Hematopoietic multipotent progenitor cell treated with erythropoietin and hydrocortisone succinate and interleukin-3 and kit ligand, for 8 days (in vitro differentiated cells): ENCODE measurements at regions not wholly inside any gene's neighbourhood (a gene's known extent, or its start where the extent isn't known, plus 50 kb on each side); places are given as distances from the start of the nearest gene placed in this dataset.

Source experiments
- DNase-seq: peaks from one replicate; pipeline ENCODE4 v3.0.0-alpha.2; 2015

- no peak for DNase-seq
Observed at GRCh38 chr15:46120713-46121112, 485.9 kb downstream of the SQOR start.

- DNase-seq, result no peak
Observed at GRCh38 chr15:46121441-46121840, 486.6 kb downstream of the SQOR start.

- no peak for DNase-seq
Observed at GRCh38 chr15:46126581-46126980, 491.8 kb downstream of the SQOR start.

DNA sequence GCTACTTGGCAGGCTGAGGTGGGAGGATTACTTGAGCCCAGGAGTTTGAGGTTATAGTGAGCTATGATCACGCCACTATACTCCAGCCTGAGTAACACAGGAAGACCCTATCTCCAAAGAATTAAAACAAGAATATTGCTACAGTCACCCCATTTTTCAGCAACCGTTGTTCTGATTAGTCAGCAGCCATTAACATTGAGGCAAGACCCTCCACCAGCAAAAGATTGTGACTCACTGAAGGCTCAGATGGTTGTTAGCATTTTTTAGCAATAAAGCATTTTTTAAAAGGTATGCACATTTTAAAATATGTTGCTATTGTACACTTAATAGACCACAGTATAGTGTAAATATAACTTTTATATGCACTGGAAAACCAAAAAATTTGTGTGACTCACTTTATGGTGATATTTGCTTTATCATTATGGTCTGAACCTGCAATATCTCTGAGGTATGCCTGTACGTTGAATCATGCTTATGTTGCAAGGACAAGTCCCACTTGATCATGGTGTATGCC lies 492.6 kb downstream of the SQOR start:
- no peak for DNase-seq

DNA sequence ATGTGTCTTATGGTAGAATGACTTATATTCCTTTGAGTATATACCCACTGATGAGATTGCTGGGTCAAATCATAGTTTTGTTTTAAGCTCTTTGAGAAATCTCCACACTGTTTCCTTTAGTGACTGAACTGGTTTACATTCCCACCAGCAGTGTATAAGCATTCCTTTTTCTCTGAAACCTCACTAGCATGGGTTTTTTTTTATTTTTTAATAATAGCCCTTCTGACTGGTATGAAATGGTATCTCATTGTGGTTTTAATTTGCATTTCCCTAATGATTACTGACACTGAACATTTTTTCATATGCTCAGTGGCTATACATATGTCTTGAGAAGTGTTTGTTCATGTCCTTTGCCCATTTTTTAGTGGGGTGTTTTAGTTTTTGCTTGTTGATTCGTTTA lies 494.3 kb downstream of the SQOR start:
- no peak for DNase-seq

GRCh38 chr15:46131876-46132275 lies 497.0 kb downstream of the SQOR start:
- DNase-seq, result no peak

DNA sequence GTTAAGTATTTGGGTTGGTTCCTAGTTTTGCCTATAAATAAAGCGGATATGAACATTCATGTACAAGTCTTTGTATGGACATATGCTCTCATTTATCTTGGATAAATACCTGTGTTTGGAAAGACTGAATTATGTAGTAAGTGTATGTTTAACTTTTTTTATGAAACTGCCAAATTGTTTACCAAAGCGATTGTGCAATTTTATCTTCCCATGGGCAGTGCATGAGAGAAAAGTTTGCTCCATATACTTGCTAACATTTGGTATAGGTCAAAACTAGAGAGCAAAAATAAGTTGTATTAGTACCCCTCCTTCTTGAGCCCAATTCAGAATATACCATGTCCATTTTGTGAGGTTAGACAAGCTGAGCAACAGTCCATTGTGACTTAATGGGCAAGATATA lies 502.6 kb downstream of the SQOR start:
- no peak for DNase-seq

DNA sequence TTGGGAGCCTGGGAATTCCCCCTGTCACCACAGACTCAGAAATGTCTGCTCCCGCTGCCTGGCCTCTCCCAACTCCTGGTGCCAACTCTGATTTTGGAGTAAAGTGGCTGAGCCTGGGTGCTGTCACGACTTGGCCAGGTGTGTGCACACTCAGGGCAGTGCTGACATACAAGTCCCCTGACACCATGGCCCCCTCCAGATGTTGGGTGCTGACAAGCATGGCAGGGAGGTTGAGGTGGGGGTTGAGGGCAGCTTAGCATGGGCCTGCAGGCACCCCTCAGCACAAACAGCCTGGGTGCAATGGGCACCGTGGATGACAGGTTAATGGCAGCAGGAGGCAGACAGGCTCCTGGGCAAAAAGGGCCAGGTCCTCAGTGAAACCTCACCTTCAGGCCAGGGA lies 511.2 kb downstream of the SQOR start:
- DNase-seq, result no peak

- DNase-seq, result no peak
Observed at GRCh38 chr15:46146915-46147314, 512.1 kb downstream of the SQOR start.

- no peak for DNase-seq
Observed at GRCh38 chr15:46151786-46152185, 517.0 kb downstream of the SQOR start.

DNA sequence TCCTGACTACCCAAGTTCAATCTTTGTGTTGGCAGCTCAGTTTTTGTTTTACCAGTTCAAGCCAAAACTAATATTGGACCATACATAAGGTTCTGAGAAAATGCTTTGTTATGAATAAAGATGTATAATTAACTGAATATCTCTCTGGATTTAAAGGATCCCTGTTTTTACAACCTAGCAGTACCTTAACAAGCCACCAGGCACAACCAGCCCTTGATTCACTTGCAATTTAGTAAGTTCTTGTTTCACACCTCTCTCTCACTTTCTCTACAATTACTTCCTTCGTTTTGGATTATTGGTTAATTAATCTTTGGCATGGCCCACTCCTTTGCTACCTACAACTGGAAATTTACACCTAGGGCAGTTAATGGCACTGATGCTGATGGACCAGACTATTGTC lies 531.9 kb downstream of the SQOR start:
- no peak for DNase-seq

GRCh38 chr15:46170326-46170725 lies 535.5 kb downstream of the SQOR start:
- no peak for DNase-seq

GRCh38 chr15:46174122-46174521 lies 539.3 kb downstream of the SQOR start:
- no peak for DNase-seq

DNA sequence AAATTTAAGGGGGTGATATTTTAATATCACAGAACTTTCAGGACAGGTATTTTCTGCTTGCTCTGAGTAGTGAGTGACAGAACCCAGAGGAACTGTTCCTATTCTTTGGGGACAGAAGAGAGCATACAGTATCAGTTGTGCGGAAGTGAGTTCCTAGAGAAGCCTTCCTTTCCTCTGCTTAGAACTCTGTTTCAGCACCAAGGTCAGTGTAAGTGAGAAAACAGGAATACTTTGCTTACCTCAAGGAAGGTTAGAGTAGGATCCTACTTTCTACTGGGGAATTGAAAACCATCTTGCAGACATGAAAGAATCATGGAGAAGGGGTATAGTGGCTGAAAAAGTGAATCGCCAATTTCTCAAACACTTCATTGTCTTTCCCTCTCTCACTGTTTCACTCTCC lies 542.4 kb downstream of the SQOR start:
- no peak for DNase-seq

DNA sequence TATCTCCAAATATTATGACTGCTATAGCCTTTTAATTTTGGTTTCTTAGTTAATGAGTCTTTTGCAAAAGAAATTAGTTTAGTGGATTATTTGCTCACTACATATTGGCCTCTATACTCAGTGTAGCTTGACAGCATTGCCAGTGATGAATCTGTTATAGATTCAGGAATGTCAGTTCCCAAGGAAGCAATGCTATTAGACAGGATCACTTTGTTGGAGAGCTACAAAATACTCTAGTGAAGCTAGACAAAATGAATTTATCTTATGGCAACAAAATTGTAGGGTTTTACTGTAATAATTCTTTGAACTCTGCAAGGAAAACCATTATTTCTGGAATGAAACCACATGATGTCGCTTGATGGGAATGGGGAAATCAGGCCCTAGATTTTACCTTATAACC lies 543.3 kb downstream of the SQOR start:
- no peak for DNase-seq

DNA sequence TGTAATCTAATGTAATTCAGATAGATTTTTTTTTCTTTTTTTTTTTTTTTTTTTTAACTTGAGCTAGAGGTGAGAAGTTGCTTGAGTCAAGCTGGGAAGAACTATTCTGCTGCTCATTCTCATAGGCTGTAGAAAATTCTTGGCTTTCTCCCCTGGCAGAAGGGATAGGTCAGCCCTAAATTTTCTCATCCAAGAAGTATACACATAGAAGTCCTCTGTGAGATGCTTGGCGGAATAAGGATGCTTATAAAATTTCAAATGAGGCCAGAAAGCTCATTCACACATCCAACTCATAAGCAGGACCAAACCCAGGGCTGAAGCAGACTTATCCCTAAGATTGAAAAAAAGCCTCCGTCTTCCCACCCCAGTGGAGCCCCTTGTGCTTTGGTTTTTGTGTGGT lies 572.5 kb downstream of the SQOR start:
- DNase-seq, result no peak

DNA sequence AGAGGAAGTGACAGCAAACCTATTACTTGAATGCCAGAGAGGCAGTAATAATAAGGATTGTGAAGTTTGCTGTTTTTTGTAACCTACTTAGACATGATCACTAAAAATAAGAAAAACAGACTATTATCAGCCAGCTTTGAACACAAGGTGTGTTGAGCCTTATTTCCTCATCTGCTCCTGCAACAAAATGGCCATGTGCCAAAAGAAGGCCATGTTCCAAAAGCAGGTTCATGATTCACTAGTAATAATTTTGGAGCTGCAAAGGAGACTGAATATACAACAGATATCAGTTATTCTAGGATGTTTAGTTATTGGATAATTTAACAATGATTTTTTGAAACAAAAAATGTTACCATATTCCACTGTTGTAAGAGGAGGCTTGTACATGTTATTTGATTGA lies 578.7 kb downstream of the SQOR start:
- no peak for DNase-seq

DNA sequence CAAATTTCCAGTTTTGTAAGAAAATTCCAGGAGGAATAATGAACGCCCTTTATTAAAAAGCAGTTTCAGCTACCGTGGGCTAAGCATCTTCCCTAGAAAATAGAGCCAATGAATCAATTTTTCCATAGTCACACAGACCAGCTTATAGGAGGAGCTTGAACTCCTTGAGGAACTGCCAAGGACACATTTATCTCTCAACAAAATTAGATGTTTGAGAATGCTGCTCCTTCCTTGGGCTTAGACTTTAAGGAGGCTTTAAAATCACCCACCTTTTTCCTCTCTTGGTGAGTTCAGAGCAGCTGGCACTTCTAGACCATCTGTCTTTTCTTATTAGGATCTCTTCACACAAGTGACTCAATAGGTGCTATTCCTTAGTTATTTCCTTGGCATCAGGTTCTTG lies 588.0 kb downstream of the SQOR start:
- DNase-seq, result no peak

- no peak for DNase-seq
Observed at GRCh38 chr15:46229263-46229662, 594.4 kb downstream of the SQOR start.

GRCh38 chr15:46231786-46232185 lies 597.0 kb downstream of the SQOR start:
- DNase-seq, result no peak

GRCh38 chr15:46232471-46232870 lies 597.6 kb downstream of the SQOR start:
- no peak for DNase-seq

- DNase-seq, result no peak
Observed at GRCh38 chr15:46242935-46243334, 608.1 kb downstream of the SQOR start.

- no peak for DNase-seq
Observed at GRCh38 chr15:46251903-46252302, 617.1 kb downstream of the SQOR start.

- no peak for DNase-seq
Observed at GRCh38 chr15:46258056-46258455, 623.2 kb downstream of the SQOR start.

GRCh38 chr15:46260937-46261336 lies 626.1 kb downstream of the SQOR start:
- DNase-seq, result no peak
